ENCODE measurements at regions not wholly inside any gene's neighbourhood (a gene's known extent, or its start where the extent isn't known, plus 50 kb on each side); places are given as distances from the start of the nearest gene placed in this dataset.

- DNase-seq (ENCODE audit: low read depth): no peak
These were observed 712.8 kb downstream of the SOCS6 start for GRCh38 chr18:71001597-71001996.

- DNase-seq (ENCODE audit: low read depth): no peak
These were observed 709.6 kb downstream of the SOCS6 start for GRCh38 chr18:70998490-70998889.

GRCh38 chr18:70994116-70994515 is 705.3 kb downstream of the SOCS6 start:
- no peak for DNase-seq (ENCODE audit: low read depth)

DNA sequence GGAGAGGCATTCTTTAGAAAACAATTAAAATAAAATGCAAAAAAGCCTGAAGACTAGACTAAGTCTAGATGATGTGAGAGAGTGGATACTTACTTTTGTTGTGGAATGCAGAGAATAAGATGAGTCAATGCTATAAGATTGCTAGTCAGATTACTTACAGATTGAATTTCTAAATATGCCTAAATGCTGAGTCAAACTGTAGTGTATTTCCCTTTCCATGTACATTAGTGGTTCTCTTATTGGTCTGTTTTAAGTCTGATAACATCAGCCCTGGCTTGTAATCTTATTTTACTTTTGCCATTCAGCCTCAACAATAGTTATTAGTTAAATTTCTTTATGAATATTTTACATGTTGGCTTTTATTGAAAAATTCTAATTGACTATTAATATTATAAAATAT is 702.7 kb downstream of the SOCS6 start:
- no peak for DNase-seq (ENCODE audit: low read depth)

- DNase-seq (ENCODE audit: low read depth): no peak
These were observed 697.1 kb downstream of the SOCS6 start for GRCh38 chr18:70985948-70986347.

DNA sequence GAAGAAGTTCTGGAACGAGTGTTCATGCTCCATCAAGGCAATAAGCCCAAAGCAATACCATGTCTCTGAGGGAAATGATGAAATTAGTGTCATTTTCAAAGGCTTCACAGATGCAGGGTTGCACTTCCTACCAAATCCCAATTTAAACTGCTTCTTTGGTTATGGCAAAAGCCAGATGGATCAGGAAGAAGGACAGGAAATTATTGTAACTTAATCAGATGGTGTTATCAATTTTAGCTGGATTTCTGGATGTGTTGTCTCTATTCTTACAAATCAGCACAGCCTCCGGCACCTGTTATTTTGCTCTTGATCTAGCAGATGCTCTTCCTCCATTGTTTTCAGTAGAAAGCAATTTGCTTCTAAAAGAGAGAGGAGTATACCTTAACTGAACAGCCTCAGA is 693.4 kb downstream of the SOCS6 start:
- no peak for DNase-seq (ENCODE audit: low read depth)

DNA sequence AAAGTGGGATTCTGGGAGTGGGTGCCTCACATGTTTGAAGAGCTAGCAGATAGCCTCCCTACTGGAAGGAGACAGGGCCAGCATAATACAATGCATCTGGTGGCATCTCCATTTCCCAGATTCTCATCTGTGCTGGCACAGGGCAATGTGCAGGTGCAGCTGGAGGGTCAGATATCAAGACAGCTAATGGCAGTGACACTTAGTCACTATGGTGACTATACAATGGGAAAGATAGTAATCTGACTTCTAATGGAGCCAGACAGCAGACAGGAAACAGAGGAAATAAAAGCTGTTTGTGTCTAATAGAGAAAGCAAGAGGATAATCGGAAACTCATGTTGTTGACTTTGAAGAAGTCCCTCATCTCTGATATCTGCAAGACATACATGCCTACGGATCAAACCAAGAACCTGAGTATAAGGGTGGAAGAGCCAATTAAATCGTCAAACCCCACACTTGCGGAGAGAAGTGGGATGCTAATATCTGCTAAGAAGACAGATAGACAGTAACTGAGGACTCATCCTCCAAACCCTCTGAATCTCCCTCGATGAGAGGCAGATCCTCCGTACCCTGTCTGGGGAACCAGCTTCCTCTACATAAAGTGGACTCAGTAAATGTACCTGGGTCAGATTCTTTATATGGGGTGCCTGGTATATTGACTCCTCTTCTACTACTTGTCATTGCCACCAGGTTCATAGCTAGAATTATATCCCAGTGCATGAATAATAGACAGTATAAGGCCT is 692.7 kb downstream of the SOCS6 start:
- DNase-seq (ENCODE audit: low read depth): no peak

GRCh38 chr18:70973626-70974025 is 684.8 kb downstream of the SOCS6 start:
- DNase-seq (ENCODE audit: low read depth): no peak

GRCh38 chr18:70966419-70966818 is 677.6 kb downstream of the SOCS6 start:
- DNase-seq (ENCODE audit: low read depth): no peak

GRCh38 chr18:70961939-70962338 is 673.1 kb downstream of the SOCS6 start:
- no peak for DNase-seq (ENCODE audit: low read depth)

GRCh38 chr18:70956554-70956953 is 667.7 kb downstream of the SOCS6 start:
- no peak for DNase-seq (ENCODE audit: low read depth)

- no peak for DNase-seq (ENCODE audit: low read depth)
These were observed 647.3 kb downstream of the SOCS6 start for GRCh38 chr18:70936160-70936559.

GRCh38 chr18:70931942-70932814 is 643.3 kb downstream of the SOCS6 start:
- DNase-seq (ENCODE audit: low read depth): no peak

DNA sequence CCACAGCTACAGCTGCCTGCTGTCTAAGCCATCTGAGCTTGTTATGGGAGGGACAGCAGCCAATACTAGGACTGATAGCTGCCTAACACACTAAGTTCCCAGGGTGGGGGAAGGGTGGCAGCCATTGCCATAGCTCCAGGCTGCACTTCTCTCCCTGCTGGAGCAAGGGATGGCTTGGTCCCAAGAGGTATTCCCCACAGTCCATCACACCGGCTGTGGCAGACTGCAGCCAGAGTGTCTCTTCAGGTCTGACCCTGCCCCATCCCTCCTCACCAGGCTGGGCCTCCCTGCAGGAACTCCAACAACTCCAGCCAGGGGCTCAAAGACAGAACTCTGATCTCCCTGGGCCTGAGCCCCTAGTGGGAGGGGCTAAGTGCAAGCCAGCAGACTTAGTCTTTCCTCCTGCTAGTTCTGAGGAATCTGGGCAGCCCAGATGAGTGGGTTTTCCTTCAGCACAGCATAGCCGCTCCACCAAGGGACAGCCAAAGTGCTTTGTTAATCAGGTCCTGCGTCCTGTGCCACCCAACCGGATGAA is 632.1 kb downstream of the SOCS6 start:
- no peak for DNase-seq (ENCODE audit: low read depth)

GRCh38 chr18:70907673-70908072 is 618.8 kb downstream of the SOCS6 start:
- no peak for DNase-seq (ENCODE audit: low read depth)

GRCh38 chr18:70892381-70892780 is 603.5 kb downstream of the SOCS6 start:
- DNase-seq (ENCODE audit: low read depth): no peak

DNA sequence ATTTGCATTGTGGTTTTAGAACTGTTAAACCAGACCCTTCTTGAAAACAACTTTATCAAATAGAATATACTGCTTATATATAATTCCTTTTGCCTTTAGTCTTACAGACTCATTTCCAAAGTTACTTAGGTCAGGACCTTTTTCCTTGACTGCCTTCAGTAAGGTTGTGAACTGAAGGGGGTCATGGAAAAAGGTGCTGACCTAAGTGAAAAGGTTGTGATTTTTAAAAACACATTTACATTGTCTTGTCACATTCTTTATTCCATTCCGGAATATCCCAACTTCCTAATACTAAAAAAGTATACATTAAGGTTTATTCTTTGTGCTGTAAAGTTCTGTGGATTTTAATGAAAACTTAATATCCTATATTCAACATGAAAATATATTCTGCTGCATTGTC is 581.4 kb downstream of the SOCS6 start:
- no peak for DNase-seq (ENCODE audit: low read depth)

DNA sequence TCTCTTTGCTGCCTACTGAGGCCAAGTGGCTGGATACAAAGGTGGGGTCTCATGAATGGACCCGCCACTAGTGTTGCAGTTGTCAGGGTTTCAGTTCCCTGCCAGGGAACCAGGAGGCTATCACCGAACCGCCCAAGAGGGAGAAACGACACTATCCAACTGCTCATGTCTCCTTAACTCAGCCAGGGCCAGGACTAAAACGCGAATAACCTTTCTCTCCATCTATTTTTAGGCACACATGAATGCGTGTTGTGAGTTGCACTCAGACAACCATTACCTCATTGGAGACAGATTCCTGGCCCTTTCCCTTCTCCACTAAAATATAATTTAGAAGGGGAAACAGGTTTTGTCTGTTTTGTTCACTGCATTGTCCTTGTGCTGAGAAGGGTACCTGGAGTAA is 559.5 kb downstream of the SOCS6 start:
- no peak for DNase-seq (ENCODE audit: low read depth)

DNA sequence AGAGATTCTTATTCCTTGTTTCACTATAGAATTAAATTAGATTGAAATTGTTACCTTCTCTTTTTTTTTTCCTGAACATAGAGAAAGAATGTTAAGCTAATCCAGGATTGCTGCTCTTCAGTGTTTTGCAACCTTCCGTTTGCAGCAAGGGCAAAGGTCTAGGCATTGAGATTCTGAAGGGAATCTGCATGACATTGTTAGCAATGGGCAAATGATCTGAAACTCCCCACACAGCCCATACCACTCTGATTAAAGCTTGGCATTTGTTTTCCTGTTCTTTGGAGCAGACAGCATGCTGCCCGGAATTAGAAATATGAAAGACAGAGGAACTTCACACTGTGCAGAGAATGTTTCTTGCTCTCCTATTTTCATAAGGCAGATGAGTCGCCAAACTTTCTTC is 551.8 kb downstream of the SOCS6 start:
- DNase-seq (ENCODE audit: low read depth): no peak

DNA sequence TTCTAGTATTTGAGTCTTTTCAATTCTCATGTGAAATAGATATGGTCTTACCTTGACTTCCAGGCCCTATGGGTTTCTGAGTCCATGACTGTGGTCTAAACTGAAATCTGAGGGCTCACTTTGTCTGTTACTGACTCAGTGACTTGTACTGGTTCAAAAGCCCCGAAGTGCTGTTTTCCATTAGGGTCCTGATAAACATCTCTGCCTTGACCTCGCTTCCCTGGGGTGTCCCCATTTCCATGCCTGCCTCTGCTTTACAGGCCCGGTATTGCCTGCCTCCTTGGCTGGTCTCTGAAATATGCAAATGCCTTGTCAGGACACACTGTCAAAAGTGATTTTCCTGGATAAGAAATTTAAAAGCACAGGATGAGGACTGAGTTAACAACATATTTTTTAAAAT is 538.8 kb downstream of the SOCS6 start:
- no peak for DNase-seq (ENCODE audit: low read depth)

DNA sequence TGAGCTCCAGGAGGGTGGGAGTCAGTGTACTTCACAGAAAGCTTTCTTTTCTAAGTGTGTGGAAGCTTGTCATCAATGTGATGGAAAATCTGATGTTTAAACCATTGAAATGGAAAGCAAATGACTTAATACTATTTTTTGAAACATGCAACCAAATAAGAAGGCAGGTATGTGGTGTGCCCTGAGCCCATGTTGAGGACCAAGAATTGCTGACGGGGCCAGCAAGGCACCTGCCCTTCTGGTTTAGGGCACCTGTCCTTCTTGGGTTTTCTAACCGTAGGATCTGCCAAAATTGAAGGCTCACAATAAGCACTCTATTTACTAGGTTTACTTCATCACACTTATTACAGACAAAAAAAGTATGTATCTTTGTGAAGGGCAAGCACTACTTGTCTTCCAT is 537.7 kb downstream of the SOCS6 start:
- DNase-seq (ENCODE audit: low read depth): no peak

- DNase-seq (ENCODE audit: low read depth): no peak
These were observed 533.8 kb downstream of the SOCS6 start for GRCh38 chr18:70822691-70823090.

DNA sequence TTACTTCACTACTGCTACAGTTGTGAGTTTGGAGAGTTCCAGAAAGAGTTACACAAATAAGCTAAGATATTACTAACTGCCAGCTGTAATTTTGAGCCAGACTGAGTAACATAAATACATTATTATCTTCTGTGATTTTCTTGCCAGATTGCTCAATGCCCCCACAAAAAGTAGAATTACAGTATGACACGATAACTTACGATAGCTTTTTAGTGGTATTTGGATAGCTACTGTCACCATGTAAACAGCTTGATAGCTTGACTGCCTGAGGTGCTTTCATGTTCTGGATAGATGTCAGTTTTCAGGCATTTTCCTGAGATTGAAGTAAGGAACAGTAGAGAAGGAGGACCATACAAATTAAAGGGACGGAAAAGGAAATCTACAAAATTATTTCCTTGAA is 533.3 kb downstream of the SOCS6 start:
- DNase-seq (ENCODE audit: low read depth): no peak
